ENCODE measurements at regions not wholly inside any gene's neighbourhood (a gene's known extent, or its start where the extent isn't known, plus 50 kb on each side); places are given as distances from the start of the nearest gene placed in this dataset.
A peak's percentile ranks its signal among the peaks of the same experiment; 100 is the strongest.

GRCh38 chr5:8828596-8829322 is 717.1 kb downstream of the SEMA5A start:
- intact Hi-C loops (cut with DNase I), result no loop called here
- peak overlapping the region in 1 of 12 donors; percentile 58 for H3K27ac ChIP-seq
- 78 to 95% (median 89%) methylated on average over 2 of the region's 2 CpGs for WGBS, 4 donors

GRCh38 chr5:8829323-8830029 is 716.4 kb downstream of the SEMA5A start:
- ATAC-seq (peak in 3 of 4 donors; percentile 30 to 94 (median 91)), DNase-seq (peak in 1 of 5 donors; percentile 48)
- TF ChIP-seq POLR2A (IDR thresholded peaks at IDR 0.05), result no peak
- no peak for TF ChIP-seq CTCF (IDR thresholded peaks at IDR 0.05)
- peaks cover 0 to 5% (median 0%) of the 10 kb centered on the region in 12 donors for H3K9me3 ChIP-seq
- H3K4me1 ChIP-seq, result peaks cover 0 to 11% (median 0%) of the 10 kb centered on the region in 12 donors
- no peak overlapping the region for H3K4me3 ChIP-seq
- intact Hi-C loops (cut with DNase I), result no loop called here
- H3K27ac ChIP-seq, result no peak overlapping the region
- H3K36me3 ChIP-seq, result no peaks in the 10 kb centered on the region
- no peaks in the 10 kb centered on the region for H3K27me3 ChIP-seq

More at GRCh38 chr5:8828596-8829322, 717.1 kb downstream of the SEMA5A start:
- H3K36me3 ChIP-seq, result no peaks in the 10 kb centered on the region
- ATAC-seq (peak in 1 of 4 donors; percentile 20), DNase-seq (no peak)
- no peaks in the 10 kb centered on the region for H3K27me3 ChIP-seq
- no peak for TF ChIP-seq CTCF (IDR thresholded peaks at IDR 0.05)
- no peak for TF ChIP-seq POLR2A (IDR thresholded peaks at IDR 0.05)
- H3K9me3 ChIP-seq, result peaks cover 0 to 5% (median 0%) of the 10 kb centered on the region in 12 donors
- H3K4me1 ChIP-seq, result peaks cover 0 to 11% (median 0%) of the 10 kb centered on the region in 12 donors
- no peak overlapping the region for H3K4me3 ChIP-seq

GRCh38 chr5:8831251-8831650 is 714.6 kb downstream of the SEMA5A start:
- TF ChIP-seq POLR2A (IDR thresholded peaks at IDR 0.05) (no peak), CTCF (IDR thresholded peaks at IDR 0.05) (no peak)
- no peaks in the 10 kb centered on the region for H3K27me3 ChIP-seq
- no peak overlapping the region for H3K27ac ChIP-seq
- H3K9me3 ChIP-seq, result peaks cover 0 to 5% (median 0%) of the 10 kb centered on the region in 12 donors
- WGBS, 4 donors, result 69 to 75% (median 74%) methylated on average over 3 of the region's 3 CpGs
- H3K36me3 ChIP-seq, result no peaks in the 10 kb centered on the region
- H3K4me1 ChIP-seq, result peaks cover 0 to 11% (median 0%) of the 10 kb centered on the region in 12 donors
- DNase-seq, result no peak
- ATAC-seq, result no peak
- intact Hi-C loops (cut with DNase I), result no loop called here
- no peak overlapping the region for H3K4me3 ChIP-seq

- TF ChIP-seq POLR2A (IDR thresholded peaks at IDR 0.05), result no peak
- TF ChIP-seq CTCF (IDR thresholded peaks at IDR 0.05), result no peak
- ATAC-seq, result no peak
- Histone ChIP-seq H3K27ac (no peak overlapping the region), H3K4me1 (peaks cover 0 to 11% (median 0%) of the 10 kb centered on the region in 12 donors), H3K36me3 (no peaks in the 10 kb centered on the region), H3K27me3 (no peaks in the 10 kb centered on the region), H3K9me3 (peaks cover 0 to 5% (median 0%) of the 10 kb centered on the region in 12 donors), H3K4me3 (no peak overlapping the region)
- DNase-seq, result no peak
- intact Hi-C loops (cut with DNase I), result no loop called here
- 50 to 91% (median 75%) methylated on average over 1 of the region's 1 CpG for WGBS, 4 donors
These were observed 714.0 kb downstream of the SEMA5A start for GRCh38 chr5:8831854-8832253.

All from heart left ventricle (tissue), 16 donors.